GM12878 (cell line): ENCODE measurements at regions not wholly inside any gene's neighbourhood (a gene's known extent, or its start where the extent isn't known, plus 50 kb on each side); places are given as distances from the start of the nearest gene placed in this dataset.

ENCODE experiments used
- ATAC-seq: fragments of 200-7000 bp; cut with Tn5 transposase; 3 replicates; pipeline ENCODE4 v1.9.1; 2020; ENCODE audit warnings: mild to moderate bottlenecking, moderate library complexity
- BruUV-seq: library from RNA; stranded (reverse); fragments of 400-500 nt; replicated peaks from 2 replicates; lab custom pipeline; 2021; lab: Mats Ljungman, UMichigan
- CTCF ChIA-PET: fragments of 300-600 bp; sonication (Branson Sonifier 250); formaldehyde crosslinking; extraction: SDS; loops from one replicate; lab custom pipeline; 2021; ENCODE audit warnings: inconsistent platforms; lab: Yijun Ruan, JAX
- POLR2A ChIA-PET: fragments of 350-600 bp; formaldehyde crosslinking; extraction: SDS; loops from one replicate; lab custom pipeline; 2021; ENCODE audit warnings: inconsistent platforms; lab: Charles Lee
- RAD21 ChIA-PET: fragments of 300-600 bp; sonication (Branson Sonifier 250); formaldehyde crosslinking; loops from one replicate; lab custom pipeline; 2023; ENCODE audit warnings: antibody characterized with exemption; ENCODE audit not compliant: unreplicated experiment; lab: Charles Lee
- SMC1A ChIA-PET: fragments of 300-600 bp; sonication (Branson Sonifier 250); formaldehyde crosslinking; loops from one replicate; lab custom pipeline; 2023; ENCODE audit not compliant: unreplicated experiment, uncharacterized antibody; lab: Charles Lee
- DNase-seq: peaks from one replicate; pipeline ENCODE4 v3.0.0-alpha.2; 2011; ENCODE audit warnings: low read depth, low spot score
- FAIRE-seq: peaks from 3 replicates; lab custom pipeline; 2011; peaks lifted over from hg19 to GRCh38; lab: Jason Lieb, UNC
- H2AFZ ChIP-seq: 2 replicates; pipeline ENCODE4 v1.6.0; 2011; ENCODE audit warnings: low read depth, low read length, control low read depth; ENCODE audit not compliant: control insufficient read depth
- H3K27ac ChIP-seq: 2 replicates; pipeline ENCODE4 v1.5.1; 2011; ENCODE audit warnings: control low read depth; ENCODE audit not compliant: control insufficient read depth, insufficient read depth
- H3K27me3 ChIP-seq, 2 experiments: replicated peaks in 1 of 2; 2 replicates each; pipeline versions ENCODE4 v1.6.0 to v1.6.1; 2011; ENCODE audit warnings: low read length in 1 of 2; ENCODE audit not compliant: control insufficient read depth in 2 of 2, insufficient read depth in 2 of 2
- H3K36me3 ChIP-seq, 2 experiments: 2 replicates each; pipeline ENCODE4 v1.5.1; 2011; ENCODE audit warnings: low read length in 1 of 2; ENCODE audit not compliant: control insufficient read depth in 2 of 2, insufficient read depth in 2 of 2
- H3K4me1 ChIP-seq: 2 replicates; pipeline ENCODE4 v1.6.1; 2011; ENCODE audit warnings: mild to moderate bottlenecking, low read length, moderate library complexity, mixed read lengths; ENCODE audit not compliant: control insufficient read depth, insufficient read depth
- H3K4me2 ChIP-seq: 2 replicates; pipeline ENCODE4 v1.6.0; 2011; ENCODE audit warnings: control low read depth; ENCODE audit not compliant: control insufficient read depth, insufficient read depth
- H3K4me3 ChIP-seq: fragments of 200-600 bp; sonication (generic); 2 replicates; pipeline ENCODE4 v1.5.1; 2016
- H3K79me2 ChIP-seq: 2 replicates; pipeline ENCODE4 v1.6.0; 2011; ENCODE audit warnings: low read length; ENCODE audit not compliant: control insufficient read depth, insufficient read depth
- H3K9ac ChIP-seq: 2 replicates; pipeline ENCODE4 v1.8.0; 2011; ENCODE audit warnings: low read length, control low read depth, mixed read lengths; ENCODE audit not compliant: control insufficient read depth, insufficient read depth
- H3K9me3 ChIP-seq: replicated peaks from 3 replicates; pipeline ENCODE4 v1.5.1; 2011; ENCODE audit warnings: mild to moderate bottlenecking, low read length; ENCODE audit not compliant: control insufficient read depth, insufficient read depth
- H4K20me1 ChIP-seq: 2 replicates; pipeline ENCODE4 v1.6.0; 2011; ENCODE audit not compliant: control insufficient read depth, insufficient read depth
- BACH1 ChIP-seq: fragments of 450-650 bp; IDR thresholded peaks from 2 replicates; pipeline ENCODE4 v1.6.1; 2017; ENCODE audit warnings: mild to moderate bottlenecking, borderline replicate concordance
- BMI1 ChIP-seq: fragments of 450-650 bp; IDR thresholded peaks from 2 replicates; pipeline ENCODE4 v1.6.1; 2016; ENCODE audit warnings: mild to moderate bottlenecking, moderate library complexity, borderline replicate concordance
- CBX5 ChIP-seq: sonication (generic); IDR thresholded peaks from 2 replicates; pipeline ENCODE4 v1.6.1; 2016; ENCODE audit warnings: low read depth, moderate library complexity, mild to moderate bottlenecking, inconsistent platforms
- KAT2A ChIP-seq: conservative IDR thresholded peaks from 2 replicates; pipeline ENCODE4 v1.6.1; 2011; ENCODE audit warnings: low read depth, low read length; ENCODE audit not compliant: control insufficient read depth
- MTA3 ChIP-seq: IDR thresholded peaks from 2 replicates; pipeline ENCODE4 v1.6.1; 2012; ENCODE audit warnings: low read length, inconsistent platforms, borderline replicate concordance
- POLR2AphosphoS2 ChIP-seq: IDR thresholded peaks from 2 replicates; pipeline ENCODE4 v1.6.1; 2011; ENCODE audit warnings: low read depth, mild to moderate bottlenecking, low read length, improper control_type of control experiment, moderate library complexity
- SMAD5 ChIP-seq: IDR thresholded peaks from 2 replicates; pipeline ENCODE4 v1.6.1; 2016; ENCODE audit warnings: antibody characterized with exemption, low read depth
- WGBS: methylation state at CpG from one replicate; pipeline ENCODE4 v1.1.6; 2016; ENCODE audit warnings: low lambda C conversion rate; ENCODE audit not compliant: insufficient replicate concordance, insufficient coverage; ENCODE audit errors: missing lambda C conversion rate; 5-methylcytosine and 5-hydroxymethylcytosine counted together
- in situ Hi-C: fragments of 300-500 bp; cut with MboI; formaldehyde crosslinking; loops from 9 replicates; pipeline ENCODE4 v1.14.3; 2018; ENCODE audit warnings: mixed read lengths
- intact Hi-C: fragments of 100-400 bp; cut with micrococcal nuclease; formaldehyde crosslinking; loops from one replicate; pipeline ENCODE4 v1.14.2; 2022; ENCODE audit not compliant: unreplicated experiment
- TF ChIP-seq, protein P1 (sequence below): fragments of 450-650 bp; IDR thresholded peaks from 2 replicates; pipeline ENCODE4 v1.6.1; 2016; ENCODE audit warnings: mild to moderate bottlenecking, moderate library complexity, borderline replicate concordance

DNA sequence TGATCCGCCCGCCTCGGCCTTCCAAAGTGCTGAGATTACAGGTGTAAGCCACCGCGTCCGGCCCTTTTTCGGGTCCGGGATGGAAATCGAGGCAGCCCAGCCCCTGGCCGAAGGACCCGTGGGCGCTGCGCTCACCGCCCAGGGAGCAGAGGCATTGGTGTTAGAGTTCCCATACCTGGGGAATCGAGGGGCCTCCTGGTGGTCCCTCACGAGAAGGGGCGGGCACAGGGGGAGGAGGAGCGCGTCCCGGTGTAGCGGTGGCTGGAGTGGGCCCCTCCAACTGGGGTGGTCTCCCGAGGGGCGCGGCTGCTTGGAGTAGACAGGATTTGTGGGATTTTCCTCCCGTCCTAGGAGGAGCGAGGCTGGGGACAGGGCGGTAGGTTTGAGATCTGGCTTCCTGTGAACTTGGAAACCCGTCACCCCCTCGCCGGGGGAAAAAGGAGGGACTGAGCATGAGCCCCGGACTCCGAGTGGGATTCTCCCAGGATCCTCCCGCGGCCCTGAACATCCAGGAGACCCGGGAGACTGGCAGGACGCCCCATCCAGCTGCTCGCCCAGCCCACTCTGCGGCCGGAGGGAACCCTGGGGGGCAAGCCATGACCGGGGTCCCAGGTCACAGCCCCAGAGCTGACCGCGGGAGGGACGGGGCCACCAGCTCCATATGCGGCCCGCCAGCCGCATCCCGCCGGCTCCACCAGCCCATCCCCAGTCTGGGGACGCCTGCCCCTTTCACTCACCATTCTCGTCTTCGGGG is 70.9 kb downstream of the ASCL4 start:
- Histone ChIP-seq H3K36me3 (no peaks in the 10 kb centered on the region), H3K4me2 (no peak overlapping the region), H3K79me2 (no peaks in the 10 kb centered on the region), H3K9me3 (no peaks in the 10 kb centered on the region; the same call in 2 of the 3 replicates), H2AFZ (no peak overlapping the region), H3K4me1 (peaks cover under 1% of the 10 kb centered on the region; the same call in 1 of the 2 replicates), H3K9ac (no peak overlapping the region), H3K27me3 (peaks cover 4 to 8% of the 10 kb centered on the region in 2 experiments), H4K20me1 (no peaks in the 10 kb centered on the region), H3K27ac (no peak overlapping the region), H3K4me3 (no peak overlapping the region)
- in situ Hi-C loops: no loop called here
- no peak for DNase-seq
- no peak for TF ChIP-seq SMAD5
- no peak for TF ChIP-seq BMI1
- no peak for TF ChIP-seq POLR2AphosphoS2
- no TSS peak for BruUV-seq
- ATAC-seq: no peak
- FAIRE-seq: no peak
- POLR2A ChIA-PET: no interaction called here
- 40% methylated on average over 50 of the region's 51 CpGs for whole genome bisulfite sequencing
- intact Hi-C loops: no loop called here
- RAD21 ChIA-PET: no interaction called here
- CTCF ChIA-PET: no interaction called here
- SMC1A ChIA-PET: no interaction called here

DNA sequence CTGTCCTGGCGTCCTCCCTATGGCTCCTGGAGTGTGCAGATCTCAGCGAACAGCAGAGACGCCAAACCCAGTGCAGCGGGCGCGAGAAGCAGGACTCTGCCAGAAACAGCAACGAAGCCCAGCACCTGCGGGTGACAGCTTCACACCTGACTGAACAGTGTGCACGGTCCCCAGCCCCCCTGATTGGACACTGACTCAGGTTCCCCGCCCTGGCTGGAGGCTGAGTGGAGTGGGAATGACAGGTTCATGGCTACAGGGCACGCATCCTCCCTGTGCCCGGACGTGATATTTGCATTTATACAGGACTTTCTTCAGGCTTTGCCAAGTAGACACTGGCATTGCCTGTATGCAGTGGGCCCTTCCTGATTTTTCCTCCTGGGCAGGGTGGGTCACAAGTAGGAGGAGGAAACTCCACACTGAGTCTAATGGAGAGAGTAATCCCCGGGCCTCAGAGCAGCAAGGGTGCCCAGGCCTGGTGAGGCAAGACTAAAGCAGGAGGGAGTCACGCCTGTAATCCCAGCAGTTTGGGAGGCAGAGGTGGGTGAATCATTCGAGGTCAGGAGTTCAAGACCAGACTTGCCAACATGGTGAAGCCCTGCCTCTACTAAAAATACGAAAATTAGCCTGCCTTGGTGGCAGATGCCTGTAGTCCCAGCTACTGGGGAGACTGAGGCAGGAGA is 71.6 kb downstream of the ASCL4 start:
- intact Hi-C loops: no loop called here

More for the DNA sequence above, 71.6 kb downstream of the ASCL4 start:
- RAD21 ChIA-PET: no interaction called here
- Histone ChIP-seq H3K9me3 (no peaks in the 10 kb centered on the region; the same call in 2 of the 3 replicates), H4K20me1 (no peaks in the 10 kb centered on the region), H3K9ac (no peak overlapping the region), H3K4me1 (no peaks in the 10 kb centered on the region), H3K27ac (no peak overlapping the region), H3K79me2 (no peaks in the 10 kb centered on the region), H3K36me3 (no peaks in the 10 kb centered on the region), H3K4me3 (no peak overlapping the region), H3K27me3 (peaks cover 4 to 8% of the 10 kb centered on the region in 2 experiments), H3K4me2 (no peak overlapping the region), H2AFZ (no peak overlapping the region)
- POLR2A ChIA-PET: no interaction called here
- TF ChIP-seq KAT2A (no peak), MTA3 (no peak), BACH1 (no peak), CBX5 (no peak)
- TF ChIP-seq, protein P1, sequence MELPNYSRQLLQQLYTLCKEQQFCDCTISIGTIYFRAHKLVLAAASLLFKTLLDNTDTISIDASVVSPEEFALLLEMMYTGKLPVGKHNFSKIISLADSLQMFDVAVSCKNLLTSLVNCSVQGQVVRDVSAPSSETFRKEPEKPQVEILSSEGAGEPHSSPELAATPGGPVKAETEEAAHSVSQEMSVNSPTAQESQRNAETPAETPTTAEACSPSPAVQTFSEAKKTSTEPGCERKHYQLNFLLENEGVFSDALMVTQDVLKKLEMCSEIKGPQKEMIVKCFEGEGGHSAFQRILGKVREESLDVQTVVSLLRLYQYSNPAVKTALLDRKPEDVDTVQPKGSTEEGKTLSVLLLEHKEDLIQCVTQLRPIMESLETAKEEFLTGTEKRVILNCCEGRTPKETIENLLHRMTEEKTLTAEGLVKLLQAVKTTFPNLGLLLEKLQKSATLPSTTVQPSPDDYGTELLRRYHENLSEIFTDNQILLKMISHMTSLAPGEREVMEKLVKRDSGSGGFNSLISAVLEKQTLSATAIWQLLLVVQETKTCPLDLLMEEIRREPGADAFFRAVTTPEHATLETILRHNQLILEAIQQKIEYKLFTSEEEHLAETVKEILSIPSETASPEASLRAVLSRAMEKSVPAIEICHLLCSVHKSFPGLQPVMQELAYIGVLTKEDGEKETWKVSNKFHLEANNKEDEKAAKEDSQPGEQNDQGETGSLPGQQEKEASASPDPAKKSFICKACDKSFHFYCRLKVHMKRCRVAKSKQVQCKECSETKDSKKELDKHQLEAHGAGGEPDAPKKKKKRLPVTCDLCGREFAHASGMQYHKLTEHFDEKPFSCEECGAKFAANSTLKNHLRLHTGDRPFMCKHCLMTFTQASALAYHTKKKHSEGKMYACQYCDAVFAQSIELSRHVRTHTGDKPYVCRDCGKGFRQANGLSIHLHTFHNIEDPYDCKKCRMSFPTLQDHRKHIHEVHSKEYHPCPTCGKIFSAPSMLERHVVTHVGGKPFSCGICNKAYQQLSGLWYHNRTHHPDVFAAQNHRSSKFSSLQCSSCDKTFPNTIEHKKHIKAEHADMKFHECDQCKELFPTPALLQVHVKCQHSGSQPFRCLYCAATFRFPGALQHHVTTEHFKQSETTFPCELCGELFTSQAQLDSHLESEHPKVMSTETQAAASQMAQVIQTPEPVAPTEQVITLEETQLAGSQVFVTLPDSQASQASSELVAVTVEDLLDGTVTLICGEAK: no peak
- no peak for ATAC-seq
- WGBS: 53% methylated on average over 17 of the region's 17 CpGs
- DNase-seq: no peak
- SMC1A ChIA-PET: no interaction called here
- BruUV-seq: no TSS peak
- no peak for FAIRE-seq
- CTCF ChIA-PET: no interaction called here
- in situ Hi-C loops: no loop called here
